Smooth muscle cell (in vitro differentiated cells): ENCODE measurements at regions not wholly inside any gene's neighbourhood (a gene's known extent, or its start where the extent isn't known, plus 50 kb on each side); places are given as distances from the start of the nearest gene placed in this dataset.

ENCODE experiments used
- DNase-seq: peaks from one replicate; lab custom pipeline; 2025; ENCODE audit not compliant: unreplicated experiment; lab: John Stamatoyannopoulos, UW
- H2AFZ ChIP-seq: fragments of 200-600 bp; sonication (generic); 2 replicates; pipeline ENCODE4 v1.6.0; 2016; ENCODE audit warnings: antibody characterized with exemption, low read depth, mild to moderate bottlenecking
- H3F3A ChIP-seq: fragments of 200-600 bp; sonication (generic); 2 replicates; pipeline ENCODE4 v1.6.0; 2017; ENCODE audit warnings: antibody characterized with exemption, low read depth
- H3K27ac ChIP-seq: fragments of 200-600 bp; sonication (generic); 2 replicates; pipeline ENCODE4 v1.5.1; 2016; ENCODE audit warnings: low read depth, mild to moderate bottlenecking
- H3K27me3 ChIP-seq: fragments of 200-600 bp; sonication (generic); 2 replicates; pipeline ENCODE4 v1.6.1; 2016; ENCODE audit warnings: low read depth, mild to moderate bottlenecking
- H3K36me3 ChIP-seq: fragments of 200-600 bp; sonication (generic); 2 replicates; pipeline ENCODE4 v1.5.1; 2016; ENCODE audit warnings: low read depth
- H3K4me1 ChIP-seq: fragments of 200-600 bp; sonication (generic); 2 replicates; pipeline ENCODE4 v1.5.1; 2016; ENCODE audit warnings: low read depth
- H3K4me2 ChIP-seq: fragments of 200-600 bp; sonication (generic); 2 replicates; pipeline ENCODE4 v1.6.0; 2016; ENCODE audit warnings: mild to moderate bottlenecking
- H3K4me3 ChIP-seq: fragments of 200-600 bp; sonication (generic); 2 replicates; pipeline ENCODE4 v1.5.1; 2016; ENCODE audit warnings: mild to moderate bottlenecking
- H3K79me2 ChIP-seq: fragments of 200-600 bp; sonication (generic); 2 replicates; pipeline ENCODE4 v1.6.0; 2016; ENCODE audit warnings: low read depth, mild to moderate bottlenecking
- H3K9ac ChIP-seq: fragments of 200-600 bp; sonication (generic); 2 replicates; pipeline ENCODE4 v1.6.0; 2016; ENCODE audit warnings: low read depth
- H3K9me3 ChIP-seq: fragments of 200-600 bp; sonication (generic); replicated peaks from 2 replicates; pipeline ENCODE4 v1.5.1; 2016; ENCODE audit warnings: low read depth
- H4K20me1 ChIP-seq: fragments of 200-600 bp; sonication (generic); 2 replicates; pipeline ENCODE4 v1.6.0; 2016; ENCODE audit warnings: low read depth
- WGBS: methylation state at CpG from one replicate; pipeline ENCODE4 v1.1.7; 2016; ENCODE audit warnings: low lambda C conversion rate; 5-methylcytosine and 5-hydroxymethylcytosine counted together
- TF ChIP-seq, protein P1 (sequence below): fragments of 200-600 bp; sonication (generic); IDR thresholded peaks from 2 replicates; pipeline ENCODE4 v1.5.1; 2017; ENCODE audit warnings: borderline replicate concordance, mild to moderate bottlenecking, antibody characterized with exemption; ENCODE audit not compliant: insufficient read depth, poor library complexity, severe bottlenecking

DNA sequence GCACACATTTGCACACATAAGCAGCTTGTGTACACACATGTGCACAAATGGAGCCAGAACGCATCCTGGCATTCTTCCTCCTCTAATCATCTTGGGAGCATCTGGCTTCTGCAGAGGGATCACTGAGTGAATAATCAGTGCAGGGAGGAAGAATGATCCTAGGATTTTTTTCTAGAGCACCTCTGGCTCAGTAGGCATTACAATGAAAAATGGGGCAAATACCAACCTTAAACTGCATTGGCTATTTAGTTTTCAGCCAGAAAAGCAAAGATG lies 205.7 kb upstream of the TCF21 start:
- Histone ChIP-seq H3K4me3 (no peak overlapping the region), H3K9me3 (no peaks in the 10 kb centered on the region), H3K9ac (no peak overlapping the region), H3K4me1 (no peaks in the 10 kb centered on the region), H2AFZ (no peak overlapping the region), H3K36me3 (no peaks in the 10 kb centered on the region), H3K4me2 (no peak overlapping the region), H4K20me1 (no peaks in the 10 kb centered on the region), H3K79me2 (no peaks in the 10 kb centered on the region), H3K27me3 (peaks cover 3% of the 10 kb centered on the region), H3F3A (no peaks in the 10 kb centered on the region), H3K27ac (no peak overlapping the region)
- TF ChIP-seq, protein P1, sequence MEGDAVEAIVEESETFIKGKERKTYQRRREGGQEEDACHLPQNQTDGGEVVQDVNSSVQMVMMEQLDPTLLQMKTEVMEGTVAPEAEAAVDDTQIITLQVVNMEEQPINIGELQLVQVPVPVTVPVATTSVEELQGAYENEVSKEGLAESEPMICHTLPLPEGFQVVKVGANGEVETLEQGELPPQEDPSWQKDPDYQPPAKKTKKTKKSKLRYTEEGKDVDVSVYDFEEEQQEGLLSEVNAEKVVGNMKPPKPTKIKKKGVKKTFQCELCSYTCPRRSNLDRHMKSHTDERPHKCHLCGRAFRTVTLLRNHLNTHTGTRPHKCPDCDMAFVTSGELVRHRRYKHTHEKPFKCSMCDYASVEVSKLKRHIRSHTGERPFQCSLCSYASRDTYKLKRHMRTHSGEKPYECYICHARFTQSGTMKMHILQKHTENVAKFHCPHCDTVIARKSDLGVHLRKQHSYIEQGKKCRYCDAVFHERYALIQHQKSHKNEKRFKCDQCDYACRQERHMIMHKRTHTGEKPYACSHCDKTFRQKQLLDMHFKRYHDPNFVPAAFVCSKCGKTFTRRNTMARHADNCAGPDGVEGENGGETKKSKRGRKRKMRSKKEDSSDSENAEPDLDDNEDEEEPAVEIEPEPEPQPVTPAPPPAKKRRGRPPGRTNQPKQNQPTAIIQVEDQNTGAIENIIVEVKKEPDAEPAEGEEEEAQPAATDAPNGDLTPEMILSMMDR = no peak
- WGBS = 52% methylated on average over 1 of the region's 1 CpG
- DNase-seq = no peak

DNA sequence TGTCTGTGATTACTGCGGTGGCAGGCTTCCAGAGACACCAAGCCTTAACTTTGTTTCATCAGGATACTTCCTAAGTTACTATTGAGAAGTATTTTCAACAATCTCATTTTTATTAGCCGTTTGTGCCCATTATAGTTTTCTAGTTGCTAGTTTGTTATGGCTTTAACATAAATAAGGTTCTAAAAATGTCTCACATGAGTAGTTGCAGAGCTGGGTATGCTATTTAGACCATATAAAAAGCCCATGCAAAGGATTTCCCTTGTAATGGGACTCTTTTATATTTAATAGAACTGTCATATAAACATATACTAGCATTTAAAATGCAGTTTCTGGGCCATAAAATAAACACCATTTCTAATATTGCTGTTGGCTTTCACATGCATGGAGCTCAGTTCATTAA lies 205.3 kb upstream of the TCF21 start:
- no peak for DNase-seq
- H3K4me3 ChIP-seq = no peak overlapping the region
- TF ChIP-seq, protein P1 = no peak
- H3K36me3 ChIP-seq = no peaks in the 10 kb centered on the region
- no peak overlapping the region for H3K27ac ChIP-seq
- H4K20me1 ChIP-seq = no peaks in the 10 kb centered on the region
- H3F3A ChIP-seq = no peaks in the 10 kb centered on the region
- no peak overlapping the region for H2AFZ ChIP-seq
- H3K4me2 ChIP-seq = no peak overlapping the region
- H3K4me1 ChIP-seq = no peaks in the 10 kb centered on the region
- no peak overlapping the region for H3K9ac ChIP-seq
- H3K9me3 ChIP-seq = no peaks in the 10 kb centered on the region
- H3K79me2 ChIP-seq = no peaks in the 10 kb centered on the region
- H3K27me3 ChIP-seq = peaks cover 3% of the 10 kb centered on the region
- WGBS = 76% methylated on average over 2 of the region's 2 CpGs

DNA sequence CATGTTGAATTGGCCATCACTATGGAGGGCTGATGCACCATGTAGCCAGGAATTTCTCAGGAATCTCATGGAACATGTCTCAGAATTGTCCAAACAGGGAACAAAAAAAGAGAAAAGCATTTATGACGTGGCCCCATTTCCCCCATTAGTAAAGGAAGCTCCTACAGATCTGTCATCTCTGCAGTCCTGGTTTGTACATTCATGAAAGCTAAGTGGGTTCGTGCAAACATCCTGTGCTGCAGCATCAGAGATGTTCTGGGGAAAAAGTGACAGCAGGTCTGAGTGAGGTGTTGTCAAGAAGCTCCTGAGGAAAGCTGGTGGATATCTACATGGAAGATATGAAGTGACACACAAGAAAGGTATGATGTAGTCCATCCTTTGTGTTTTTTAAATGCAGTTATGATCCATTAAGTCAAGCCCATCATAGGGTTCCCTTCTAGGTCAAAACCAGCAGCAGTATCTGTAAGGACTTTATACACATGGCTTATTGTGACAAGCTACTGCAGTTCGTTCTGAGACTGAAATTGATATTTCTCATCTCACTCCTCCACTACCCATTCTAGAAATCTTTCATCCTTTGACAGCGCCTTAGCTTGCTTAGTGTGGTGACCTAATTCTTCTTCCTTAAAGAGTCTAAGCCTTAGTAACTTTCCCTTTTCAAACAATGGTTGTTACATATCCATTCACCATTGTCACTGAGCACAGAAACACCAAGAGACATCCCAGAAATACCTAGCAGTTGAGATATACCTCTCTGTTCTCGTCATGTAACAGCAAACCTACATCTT lies 200.0 kb upstream of the TCF21 start:
- TF ChIP-seq, protein P1 = no peak
- Histone ChIP-seq H3K9ac (no peak overlapping the region), H2AFZ (no peak overlapping the region), H3K4me3 (no peak overlapping the region), H3K4me2 (no peak overlapping the region), H3K9me3 (no peaks in the 10 kb centered on the region), H3K79me2 (no peaks in the 10 kb centered on the region), H3F3A (no peaks in the 10 kb centered on the region), H4K20me1 (no peaks in the 10 kb centered on the region), H3K27me3 (peaks cover 3% of the 10 kb centered on the region), H3K36me3 (no peaks in the 10 kb centered on the region), H3K4me1 (no peaks in the 10 kb centered on the region), H3K27ac (no peak overlapping the region)
- 85% methylated on average over 5 of the region's 5 CpGs for WGBS
- DNase-seq = no peak

DNA sequence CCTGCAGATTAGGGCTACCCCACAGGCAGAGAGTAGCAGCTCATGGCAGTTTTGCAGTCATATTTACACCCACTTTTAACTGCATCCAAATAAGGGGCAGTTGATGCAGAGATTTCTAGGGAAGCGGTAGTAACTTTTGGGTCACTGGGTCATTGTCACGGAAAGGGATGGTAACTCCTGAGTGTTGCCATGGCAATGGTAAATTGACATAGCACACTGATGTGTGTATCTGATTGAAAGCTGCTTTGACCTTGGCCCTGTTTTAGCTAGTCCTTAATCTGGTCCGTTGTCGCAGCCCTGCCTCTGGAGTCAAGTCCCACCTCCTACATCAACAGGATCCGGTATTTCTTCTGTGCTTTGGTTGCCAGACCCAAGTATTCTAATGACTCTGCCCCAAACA lies 199.1 kb upstream of the TCF21 start:
- Histone ChIP-seq H3K9ac (no peak overlapping the region), H4K20me1 (no peaks in the 10 kb centered on the region), H3K27me3 (peaks cover 3% of the 10 kb centered on the region), H3K36me3 (no peaks in the 10 kb centered on the region), H3F3A (no peaks in the 10 kb centered on the region), H3K27ac (no peak overlapping the region), H2AFZ (no peak overlapping the region), H3K9me3 (no peaks in the 10 kb centered on the region), H3K4me1 (no peaks in the 10 kb centered on the region), H3K79me2 (no peaks in the 10 kb centered on the region), H3K4me2 (no peak overlapping the region), H3K4me3 (no peak overlapping the region)
- TF ChIP-seq, protein P1 = no peak
- DNase-seq = no peak
- WGBS = 85% methylated on average over 5 of the region's 5 CpGs
